ENCODE measurements at regions not wholly inside any gene's neighbourhood (a gene's known extent, or its start where the extent isn't known, plus 50 kb on each side); places are given as distances from the start of the nearest gene placed in this dataset.

GRCh38 chr4:54427826-54428225 is 198.7 kb downstream of the PDGFRA start:
- H3K79me2 ChIP-seq (ENCODE audit: control insufficient read depth, insufficient read depth, low read length) = no peaks in the 10 kb centered on the region
- 55% methylated on average over 2 of the region's 2 CpGs for WGBS (ENCODE audit: insufficient coverage)
- H4K20me1 ChIP-seq (ENCODE audit: control insufficient read depth, insufficient read depth, low read length, poor library complexity, severe bottlenecking) = no peaks in the 10 kb centered on the region
- Mint-ChIP-seq H3K9me3 (ENCODE audit: insufficient read depth) (no peaks in the 10 kb centered on the region), H3K27ac (no peak overlapping the region), H3K27me3 (peaks cover 24% of the 10 kb centered on the region), H3K4me1 (no peaks in the 10 kb centered on the region), H3K4me3 (no peak overlapping the region)
- intact Hi-C loops (cut with micrococcal nuclease) = no loop called here
- ChIA-PET CTCF (no interaction called here), POLR2A (no interaction called here)
- no peak overlapping the region for H2AFZ ChIP-seq (ENCODE audit: insufficient read depth, low read depth, low read length, poor library complexity, severe bottlenecking)
- H3K36me3 ChIP-seq (replicated peaks in 1 of 2; ENCODE audit: control extremely low read depth in 1 of 2, control insufficient read depth in 1 of 2, extremely low read depth in 1 of 2, insufficient read depth in 2 of 2, low read length in 1 of 2) = no peaks in the 10 kb centered on the region
- H3K9me3 ChIP-seq (ENCODE audit: control extremely low read depth in 1 of 3, control insufficient read depth in 2 of 3, insufficient read depth in 1 of 3, low read length in 2 of 3) = no peaks in the 10 kb centered on the region
- H3K4me2 ChIP-seq (replicated peaks; ENCODE audit: low read depth, low read length, poor library complexity, severe bottlenecking) = no peak overlapping the region
- H3K27ac ChIP-seq (ENCODE audit: low read length in 2 of 2) = no peak overlapping the region
- no peak for DNase-seq
- TF ChIP-seq CTCF (IDR thresholded peaks at IDR 0.05) = no peak
- TF ChIP-seq EZH2 (IDR thresholded peaks at IDR 0.05; ENCODE audit: borderline replicate concordance, insufficient read depth, low read depth, low read length, poor library complexity, severe bottlenecking) = no peak
- no peak overlapping the region for H3K4me3 ChIP-seq (ENCODE audit: control extremely low read depth in 1 of 5, extremely low read depth in 1 of 5, insufficient read depth in 1 of 5, low read depth in 2 of 5, low read length in 4 of 5)
- no peak overlapping the region for H3K9ac ChIP-seq (ENCODE audit: low read length)
- no peak for ATAC-seq (ENCODE audit: low read depth)
- H3K4me1 ChIP-seq (ENCODE audit: control insufficient read depth in 2 of 2, insufficient read depth in 2 of 2, low read length in 2 of 2) = no peaks in the 10 kb centered on the region
- peaks cover 0 to 6% (median 0%) of the 10 kb centered on the region in 4 experiments for H3K27me3 ChIP-seq (replicated peaks in 1 of 4; ENCODE audit: control extremely low read depth in 1 of 4, control insufficient read depth in 3 of 4, insufficient read depth in 4 of 4, low read length in 3 of 4)

GRCh38 chr4:54428940-54429339 is 199.8 kb downstream of the PDGFRA start:
- Histone ChIP-seq H3K9ac (ENCODE audit: low read length) (no peak overlapping the region), H3K4me3 (ENCODE audit: control extremely low read depth in 1 of 5, extremely low read depth in 1 of 5, insufficient read depth in 1 of 5, low read depth in 2 of 5, low read length in 4 of 5) (no peak overlapping the region), H3K27ac (ENCODE audit: low read length in 2 of 2) (no peak overlapping the region), H3K36me3 (replicated peaks in 1 of 2; ENCODE audit: control extremely low read depth in 1 of 2, control insufficient read depth in 1 of 2, extremely low read depth in 1 of 2, insufficient read depth in 2 of 2, low read length in 1 of 2) (no peaks in the 10 kb centered on the region), H2AFZ (ENCODE audit: insufficient read depth, low read depth, low read length, poor library complexity, severe bottlenecking) (no peak overlapping the region), H3K4me1 (ENCODE audit: control insufficient read depth in 2 of 2, insufficient read depth in 2 of 2, low read length in 2 of 2) (no peaks in the 10 kb centered on the region), H3K27me3 (replicated peaks in 1 of 4; ENCODE audit: control extremely low read depth in 1 of 4, control insufficient read depth in 3 of 4, insufficient read depth in 4 of 4, low read length in 3 of 4) (peaks cover 0 to 4% (median 0%) of the 10 kb centered on the region in 4 experiments), H3K4me2 (replicated peaks; ENCODE audit: low read depth, low read length, poor library complexity, severe bottlenecking) (no peak overlapping the region), H3K79me2 (ENCODE audit: control insufficient read depth, insufficient read depth, low read length) (no peaks in the 10 kb centered on the region), H4K20me1 (ENCODE audit: control insufficient read depth, insufficient read depth, low read length, poor library complexity, severe bottlenecking) (no peaks in the 10 kb centered on the region), H3K9me3 (ENCODE audit: control extremely low read depth in 1 of 3, control insufficient read depth in 2 of 3, insufficient read depth in 1 of 3, low read length in 2 of 3) (no peaks in the 10 kb centered on the region)
- H3K27ac Mint-ChIP-seq = no peak overlapping the region
- intact Hi-C loops (cut with micrococcal nuclease) = no loop called here
- ATAC-seq (ENCODE audit: low read depth) = no peak
- H3K4me3 Mint-ChIP-seq = no peak overlapping the region
- TF ChIP-seq EZH2 (IDR thresholded peaks at IDR 0.05; ENCODE audit: borderline replicate concordance, insufficient read depth, low read depth, low read length, poor library complexity, severe bottlenecking) (no peak), CTCF (IDR thresholded peaks at IDR 0.05) (no peak)
- H3K27me3 Mint-ChIP-seq = peaks cover 17% of the 10 kb centered on the region
- no peaks in the 10 kb centered on the region for H3K4me1 Mint-ChIP-seq
- no peaks in the 10 kb centered on the region for H3K9me3 Mint-ChIP-seq (ENCODE audit: insufficient read depth)
- ChIA-PET CTCF (no interaction called here), POLR2A (no interaction called here)
- no CpG with 5 or more reads among the region's 2 CpGs for WGBS (ENCODE audit: insufficient coverage)
- no peak for DNase-seq

Measured in B cell (primary cell).